Stimulated activated CD4-positive, alpha-beta T cell treated with anti-CD3 and anti-CD28 coated beads, Interleukin-1b, Interleukin-23, amount 100 ng/mL, for 48 hours (primary cell): ENCODE measurements at regions not wholly inside any gene's neighbourhood (a gene's known extent, or its start where the extent isn't known, plus 50 kb on each side); places are given as distances from the start of the nearest gene placed in this dataset.
"Not testable (repeated sequence)": the region's sequence is repeated elsewhere in the genome, so short reads cannot be mapped to it uniquely, and the experiment has no call there.

Experiments used
- DNase-seq: peaks from one replicate; pipeline ENCODE4 v3.0.0-alpha.2; 2020

DNA sequence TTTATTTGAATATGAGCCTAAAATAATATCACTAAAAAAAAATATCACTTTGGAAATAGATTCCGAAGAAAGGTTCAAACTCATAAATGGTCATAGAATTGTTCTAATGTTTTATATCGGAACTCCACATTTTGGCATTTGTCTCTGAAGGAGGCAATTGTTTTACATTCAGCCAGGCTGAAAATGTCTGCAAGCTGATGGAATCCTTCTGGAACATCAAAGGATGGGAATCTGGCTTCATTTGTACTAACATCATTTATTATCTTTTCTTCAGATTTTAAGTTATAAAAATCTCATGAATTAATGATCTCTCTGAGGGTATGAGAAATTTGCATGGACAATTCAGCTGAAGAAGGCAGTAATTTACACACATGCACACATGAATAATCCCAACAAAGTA, 251.4 kb upstream of the RGMA start:
- DNase-seq: no peak

DNA sequence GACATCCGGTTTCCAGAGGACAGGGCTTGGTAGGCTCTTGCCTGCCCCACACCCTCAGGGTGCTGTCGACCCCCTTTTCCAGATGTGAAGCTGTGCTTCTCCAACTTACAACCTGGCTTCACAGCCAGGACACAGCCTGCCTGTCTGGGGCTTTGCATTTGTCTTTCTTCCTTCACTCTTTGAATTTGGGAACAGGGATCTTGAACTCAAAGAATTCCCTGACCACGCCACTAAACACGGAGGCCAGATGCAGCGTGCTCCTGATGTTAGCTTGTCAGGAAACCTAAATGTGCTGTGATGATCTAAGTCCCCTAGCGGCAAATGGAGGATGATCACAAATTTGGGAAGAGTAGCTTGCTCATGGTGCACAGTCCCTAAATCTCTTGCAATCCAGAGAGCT, 244.8 kb upstream of the RGMA start:
- DNase-seq: no peak

DNA sequence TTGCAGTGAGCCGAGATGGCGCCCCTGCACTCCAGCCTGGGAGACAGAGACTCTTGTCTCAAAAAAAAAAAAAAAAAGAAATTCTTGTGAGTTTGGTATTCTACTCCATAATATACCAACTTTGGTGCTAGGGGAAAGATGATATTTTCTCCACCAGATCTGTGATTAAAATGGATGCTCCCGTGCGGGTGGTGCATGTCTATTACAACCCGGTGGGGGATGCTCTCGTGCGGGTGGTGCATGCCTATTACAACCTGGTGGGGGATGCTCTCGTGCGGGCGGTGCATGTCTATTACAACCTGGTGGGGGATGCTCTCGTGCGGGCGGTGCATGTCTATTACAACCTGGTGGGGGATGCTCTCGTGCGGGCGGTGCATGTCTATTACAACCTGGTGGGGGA, 244.1 kb upstream of the RGMA start:
- DNase-seq: not testable (repeated sequence)

DNA sequence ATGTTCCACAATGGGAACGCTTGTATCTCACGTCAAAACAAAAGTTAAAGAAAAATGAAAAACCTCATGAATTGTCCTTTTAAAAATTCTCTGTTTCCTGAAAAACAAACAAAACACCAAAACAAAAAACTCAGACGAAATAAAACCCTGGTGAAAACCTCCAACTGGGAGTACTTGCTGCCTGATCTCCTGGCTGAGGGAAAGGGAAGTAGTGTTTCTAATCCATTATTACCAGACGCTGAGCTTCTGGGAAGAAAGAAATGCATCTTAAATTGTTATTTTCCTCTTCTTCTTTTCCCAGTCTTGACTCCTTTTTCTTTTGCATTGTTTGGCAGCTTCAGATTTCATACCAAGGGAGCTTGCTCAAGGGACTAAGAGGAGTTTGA, 243.2 kb upstream of the RGMA start:
- no peak for DNase-seq

DNA sequence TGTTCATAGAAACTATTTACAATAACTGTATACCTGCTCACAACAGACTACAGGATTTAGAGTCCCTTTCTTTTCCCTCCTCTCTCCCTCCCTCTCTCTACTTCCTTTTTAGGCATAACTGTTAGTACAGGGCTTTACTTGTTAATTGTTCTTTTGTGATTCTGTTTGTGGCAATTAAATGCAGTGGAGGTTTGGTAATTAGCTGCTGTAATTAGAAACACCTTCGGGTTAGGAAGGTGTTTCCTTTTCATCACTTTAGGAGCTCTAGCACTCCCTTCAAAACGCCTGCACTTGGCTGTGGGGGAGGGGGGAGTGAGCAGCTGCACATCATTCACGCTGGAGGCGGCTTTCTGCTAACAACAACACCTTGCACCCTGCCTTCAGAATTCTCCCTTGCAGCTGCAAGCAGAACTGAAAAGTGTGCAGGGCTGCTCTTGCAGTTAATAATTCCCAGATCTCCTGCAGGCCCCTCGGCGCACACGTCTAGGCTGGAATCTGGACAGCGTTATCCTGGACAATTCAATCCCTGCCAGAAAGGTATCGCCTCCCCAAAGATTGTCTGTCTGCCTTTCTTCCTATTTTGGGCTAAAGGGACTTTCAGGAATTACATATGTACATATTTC, 242.6 kb upstream of the RGMA start:
- no peak for DNase-seq

DNA sequence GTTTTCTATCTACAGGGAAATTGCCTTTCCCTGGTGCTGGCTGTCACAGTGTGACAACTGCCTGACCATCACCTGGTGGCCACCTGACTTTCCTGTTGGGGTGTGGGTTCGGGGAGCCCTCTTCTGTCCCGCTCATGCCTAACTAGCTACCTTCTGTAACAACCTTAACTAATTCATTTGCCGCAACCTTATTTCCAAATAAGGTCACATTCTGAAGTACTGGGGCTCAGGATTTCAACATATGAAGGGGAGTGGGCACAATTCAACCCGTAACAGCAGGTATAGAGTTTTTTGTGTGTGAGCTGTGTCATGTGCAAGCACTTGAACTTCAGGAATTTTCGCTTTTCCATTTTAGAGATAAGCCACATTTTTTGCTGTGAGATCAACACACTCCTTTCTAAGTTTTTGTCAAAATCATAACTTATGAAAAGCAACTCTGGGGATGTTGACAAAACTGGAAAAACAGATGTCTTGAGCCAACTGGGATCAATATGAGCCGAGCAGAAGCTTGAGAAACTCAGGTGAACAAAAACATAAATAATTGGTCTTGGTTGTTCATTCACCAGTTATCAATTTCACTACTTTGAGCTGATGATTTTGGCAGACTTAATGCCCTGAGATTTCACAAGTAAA, 242.0 kb upstream of the RGMA start:
- no peak for DNase-seq

DNA sequence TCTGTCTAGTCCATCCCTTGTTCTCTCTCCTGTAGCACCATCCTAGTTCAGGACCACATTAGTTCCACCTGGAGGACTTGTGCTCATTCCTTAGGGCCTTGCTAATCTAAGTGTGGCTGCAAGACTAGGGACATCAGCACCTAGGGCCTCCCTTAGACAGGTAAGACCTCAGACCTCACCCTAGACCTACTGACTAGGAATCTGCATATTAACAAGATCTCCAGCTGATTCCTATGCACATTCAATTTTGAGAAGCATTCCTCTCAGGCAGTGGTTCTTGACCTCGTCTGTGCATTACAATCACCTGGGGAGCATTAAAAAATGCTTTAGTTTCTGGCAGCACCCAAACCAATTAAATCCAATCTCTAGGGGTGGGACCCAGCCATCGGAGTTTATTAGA, 238.4 kb upstream of the RGMA start:
- DNase-seq: no peak

DNA sequence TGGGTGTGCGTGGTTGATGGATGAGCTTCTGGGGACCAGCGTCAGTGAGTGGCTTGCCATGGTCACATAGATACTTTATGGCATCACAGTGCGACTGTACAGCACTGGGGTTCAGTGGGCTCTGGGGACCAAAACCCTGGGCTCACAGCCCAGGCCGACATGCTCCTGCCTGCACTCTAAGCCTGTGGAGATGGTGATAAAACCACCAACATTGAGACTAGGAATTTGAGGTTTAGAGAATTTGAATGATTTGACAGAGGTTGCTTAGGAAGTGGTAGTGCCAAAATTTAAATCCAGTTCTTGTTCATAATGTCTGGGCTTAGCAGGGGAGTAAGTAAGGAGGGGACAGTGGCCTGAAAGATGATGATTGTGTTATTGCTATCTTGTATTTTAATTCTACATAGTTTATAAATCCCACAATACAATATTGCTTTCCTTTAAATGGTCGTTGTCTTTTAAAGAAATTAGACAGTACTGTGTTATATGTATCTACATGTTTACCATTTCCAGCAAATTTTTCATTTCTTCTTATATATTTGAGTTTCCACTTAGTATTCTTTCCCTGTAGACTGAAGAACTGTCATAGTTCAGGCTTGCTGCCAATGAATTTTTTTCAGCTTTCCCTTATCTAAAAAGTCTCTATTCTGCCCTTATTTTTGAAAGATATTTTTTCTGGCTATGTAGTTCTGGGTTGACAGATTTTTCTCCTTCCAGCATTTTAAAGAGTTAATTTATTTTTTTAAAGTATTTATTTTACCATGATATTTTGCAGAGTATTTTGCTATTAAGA, 235.4 kb upstream of the RGMA start:
- no peak for DNase-seq

DNA sequence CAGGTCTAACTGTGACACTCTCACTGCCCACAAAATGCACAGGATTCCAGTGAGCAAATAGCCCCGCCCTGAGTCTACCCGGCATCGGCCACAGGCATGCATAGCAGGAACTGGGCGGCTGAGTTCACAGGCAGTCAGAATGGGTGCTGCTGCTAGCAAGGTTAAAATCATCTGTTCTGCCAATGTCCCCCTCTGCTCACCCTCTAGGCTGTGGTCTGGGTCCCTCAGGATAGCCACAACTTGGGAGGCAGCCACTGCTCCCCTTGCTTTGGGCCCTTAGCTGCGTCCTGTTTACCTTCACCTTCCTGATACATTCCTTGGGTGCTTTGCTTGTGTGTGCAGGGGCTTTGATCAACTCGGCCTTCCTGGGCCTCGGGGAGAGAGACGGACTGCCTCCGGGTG, 232.9 kb upstream of the RGMA start:
- no peak for DNase-seq

DNA sequence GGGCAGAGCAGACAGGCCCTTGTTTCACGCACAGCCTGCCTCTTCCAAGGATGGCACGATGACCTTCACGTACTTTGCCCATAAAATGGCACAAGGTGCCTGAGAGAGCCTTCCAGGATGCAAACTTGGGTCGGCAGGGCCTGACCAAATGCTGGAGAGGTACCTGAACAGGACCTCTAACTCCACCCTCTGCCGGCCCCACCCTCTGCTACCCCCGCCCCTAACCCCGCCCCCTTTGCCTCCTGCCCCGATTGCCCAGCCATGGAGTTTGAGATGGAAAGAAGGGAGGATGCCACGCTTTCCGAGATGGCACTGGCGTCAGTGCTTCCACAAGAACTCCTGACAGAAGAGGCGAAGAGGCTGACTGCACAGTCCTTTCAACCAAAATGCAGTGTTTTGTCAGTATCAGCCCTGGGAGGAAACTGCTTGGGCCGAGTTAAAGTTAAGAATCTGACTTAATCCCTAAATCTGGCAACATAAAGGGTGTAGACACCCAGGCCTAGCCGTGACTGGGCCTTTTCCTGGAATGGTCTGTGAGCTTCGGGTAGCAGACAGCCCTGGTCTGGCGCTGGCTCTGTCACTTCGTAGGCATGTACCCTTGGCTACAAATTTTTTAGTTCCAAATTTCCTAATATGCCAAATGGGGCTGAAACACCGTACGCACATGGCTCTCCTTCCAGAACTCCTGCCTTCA, 230.3 kb upstream of the RGMA start:
- DNase-seq: no peak

DNA sequence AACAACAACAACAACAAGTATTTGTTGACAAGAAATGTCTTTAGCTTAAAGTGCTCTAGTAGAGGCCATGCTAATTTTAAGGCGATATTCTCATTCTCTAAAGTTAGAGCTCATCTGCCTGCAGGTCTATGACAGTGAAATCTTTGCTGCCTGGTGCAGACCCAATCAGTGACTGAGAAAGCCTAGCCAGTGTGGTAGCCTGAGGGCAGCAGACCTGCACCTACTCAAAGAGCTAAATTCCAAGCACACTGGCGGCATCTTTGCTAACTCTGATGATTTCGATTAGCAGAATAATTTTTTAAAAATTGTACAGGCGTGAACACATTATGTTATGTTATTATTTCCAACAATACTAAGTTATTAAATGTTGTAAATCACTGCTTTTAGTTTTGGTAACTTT, 228.8 kb upstream of the RGMA start:
- DNase-seq: no peak

DNA sequence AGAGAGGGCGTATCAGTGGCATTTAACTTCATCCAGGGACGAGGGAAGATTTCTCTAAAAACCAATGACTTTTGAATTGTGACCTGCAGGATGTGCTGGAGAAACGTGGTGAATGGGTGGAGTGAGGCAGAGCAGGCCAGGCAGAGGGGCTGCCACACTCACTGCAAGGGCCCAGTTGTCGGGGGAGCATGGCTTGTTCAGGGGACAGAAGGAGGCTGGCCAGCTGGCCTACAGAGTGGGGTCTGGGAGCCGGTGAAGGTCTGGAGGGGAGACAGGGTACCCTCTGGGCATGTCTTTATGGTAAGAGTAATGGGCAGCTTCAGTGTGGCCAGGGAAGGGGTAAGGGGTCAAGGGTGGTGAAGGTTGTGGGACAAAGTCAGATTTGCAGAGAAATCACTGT, 225.2 kb upstream of the RGMA start:
- no peak for DNase-seq

DNA sequence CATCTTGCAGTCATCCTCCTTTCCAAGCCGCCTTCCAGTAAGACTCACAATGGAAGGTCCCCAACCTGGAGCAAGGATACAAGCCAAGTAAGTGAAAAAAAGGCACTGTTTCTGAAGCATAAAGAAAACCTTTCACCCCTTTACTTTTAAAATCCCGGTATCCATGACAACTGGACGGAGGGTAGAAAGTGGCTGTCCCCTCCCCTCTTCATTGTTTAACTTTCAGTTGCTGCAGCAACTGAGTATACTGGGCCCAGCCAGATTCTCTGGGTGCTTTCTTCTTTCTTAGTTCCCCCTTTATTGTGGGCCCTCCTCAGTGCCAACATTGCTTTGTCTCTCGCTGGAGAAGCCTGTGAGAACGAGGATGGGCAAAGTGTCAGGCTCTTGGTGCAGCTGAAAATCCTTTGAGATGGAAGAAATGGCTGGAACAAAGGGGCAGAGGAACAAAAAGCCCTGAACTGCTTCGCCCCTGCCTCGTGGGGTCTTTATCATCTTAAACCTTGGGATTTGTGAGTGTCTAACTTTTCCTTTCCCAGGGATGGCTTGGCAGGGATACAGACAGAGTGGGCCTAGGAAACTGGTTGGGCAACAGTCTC, 224.0 kb upstream of the RGMA start:
- no peak for DNase-seq

DNA sequence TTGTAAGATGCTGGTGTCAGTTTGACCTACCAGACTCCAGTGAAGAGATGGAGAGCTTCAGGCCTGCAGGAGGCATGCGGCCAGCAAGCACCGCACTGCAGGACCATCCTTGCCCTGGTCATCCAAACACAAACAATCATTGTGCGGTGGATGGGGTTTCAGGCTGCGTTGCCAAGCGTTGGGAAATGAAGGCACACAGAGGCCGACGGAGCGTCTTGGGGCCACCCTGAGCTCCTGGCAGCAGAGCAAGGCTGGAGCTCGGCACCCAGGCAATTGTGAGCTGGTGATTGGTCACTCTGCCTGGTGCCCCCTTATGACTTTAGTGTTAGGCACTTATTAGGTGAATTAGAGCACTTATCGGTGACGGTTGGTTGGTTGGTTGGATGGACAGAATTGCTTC, 222.6 kb upstream of the RGMA start:
- no peak for DNase-seq

DNA sequence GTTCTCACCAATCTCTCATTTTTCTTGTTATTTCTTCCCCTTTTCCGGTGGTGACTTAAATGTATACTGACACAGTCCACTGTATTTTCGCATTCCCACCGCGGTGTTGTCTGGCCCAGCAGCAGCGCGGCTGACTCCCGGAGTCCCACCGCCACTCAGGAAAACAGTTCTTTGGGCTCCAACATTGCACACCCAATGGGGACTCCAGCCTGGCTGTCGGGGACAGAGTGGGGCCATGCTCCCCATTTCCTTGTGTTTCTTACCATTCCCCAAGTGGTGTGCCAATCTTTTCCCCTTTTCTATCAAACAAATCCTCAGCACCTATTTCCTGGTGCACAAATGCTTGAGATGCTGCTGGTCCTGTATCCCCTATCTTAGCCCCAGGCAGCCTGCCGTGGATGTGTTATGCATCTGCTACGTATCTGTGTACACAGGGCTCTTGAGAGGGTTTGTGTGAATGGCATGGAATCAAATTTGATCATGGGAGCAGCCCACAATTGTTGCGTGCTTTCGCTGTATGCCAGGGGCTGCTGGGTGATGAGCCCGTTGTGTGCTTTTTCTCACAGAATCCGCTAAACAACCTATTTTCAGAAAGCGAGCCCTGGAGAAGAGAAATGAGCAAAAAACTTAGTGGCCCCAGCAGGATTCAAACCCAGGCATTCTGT, 219.1 kb upstream of the RGMA start:
- DNase-seq: no peak

DNA sequence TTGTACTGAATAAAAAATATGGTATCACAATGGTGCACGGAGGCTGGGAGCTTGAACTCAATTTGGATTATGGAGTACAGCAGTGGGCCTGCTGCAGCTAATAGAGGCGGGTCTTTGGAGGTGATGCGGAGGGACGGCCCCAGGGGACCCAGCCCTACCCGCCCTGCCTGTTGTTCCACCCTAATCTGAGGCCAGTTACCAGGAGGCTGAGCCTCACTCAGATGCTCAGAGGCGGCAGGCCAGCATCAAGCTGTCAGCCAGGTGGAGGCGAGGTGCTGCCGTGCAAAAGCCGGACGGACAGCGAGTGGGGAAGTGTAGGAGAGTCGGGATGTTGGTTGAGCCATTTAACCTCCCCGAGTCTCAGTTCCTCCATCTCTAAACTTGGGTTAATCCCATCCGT, 218.5 kb upstream of the RGMA start:
- DNase-seq: no peak

DNA sequence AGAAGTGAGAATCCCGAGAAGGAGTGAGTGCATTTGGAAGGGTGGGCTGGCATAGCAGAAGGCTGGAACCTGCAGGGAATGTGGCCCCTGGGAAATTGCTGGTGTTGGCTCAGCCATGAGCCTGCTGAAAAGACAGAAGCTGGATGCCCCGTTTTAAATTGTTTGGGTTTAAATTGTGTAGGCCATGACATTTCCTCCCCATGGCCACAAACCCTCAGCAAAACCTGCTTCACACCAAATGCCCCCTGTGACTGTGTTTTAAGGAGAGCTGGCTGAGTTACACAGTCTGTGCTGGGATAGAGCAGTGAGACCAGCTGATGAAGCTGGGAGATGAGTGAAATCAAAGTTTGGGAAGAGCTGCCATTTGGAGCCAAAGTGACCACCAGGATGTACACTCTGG, 216.3 kb upstream of the RGMA start:
- no peak for DNase-seq

DNA sequence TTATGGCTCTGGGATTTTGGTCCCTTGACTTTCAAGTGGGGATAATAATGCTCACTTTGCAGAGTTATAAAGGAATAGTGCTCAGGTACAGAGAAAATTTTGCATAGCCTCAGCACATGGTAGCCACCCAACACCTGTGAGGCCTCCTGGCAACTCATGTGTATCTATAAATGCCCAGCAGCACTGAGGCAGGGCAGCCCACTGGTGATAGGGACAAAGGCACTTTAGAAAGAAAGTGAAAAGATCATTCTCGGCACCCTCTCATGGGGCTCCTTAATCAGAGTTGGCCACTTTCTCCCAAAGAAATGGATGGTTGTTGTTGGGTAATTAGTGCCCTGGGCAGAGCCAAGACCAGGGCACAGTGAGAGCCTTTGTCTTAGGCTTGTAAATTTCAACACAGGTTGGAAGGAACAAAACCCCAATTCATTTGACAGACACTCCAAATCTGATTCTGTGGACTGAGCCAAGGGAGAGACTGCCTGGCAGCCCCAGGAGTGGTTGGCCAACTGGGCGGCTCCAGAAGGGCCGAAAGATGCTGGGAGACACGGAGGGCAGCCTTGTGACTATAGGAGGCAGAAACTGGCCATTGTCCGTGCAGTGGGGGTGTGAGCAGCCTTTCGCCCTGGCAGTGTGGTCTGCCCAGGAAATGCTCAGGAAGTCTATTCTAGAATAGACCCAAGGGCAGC, 213.2 kb upstream of the RGMA start:
- no peak for DNase-seq

DNA sequence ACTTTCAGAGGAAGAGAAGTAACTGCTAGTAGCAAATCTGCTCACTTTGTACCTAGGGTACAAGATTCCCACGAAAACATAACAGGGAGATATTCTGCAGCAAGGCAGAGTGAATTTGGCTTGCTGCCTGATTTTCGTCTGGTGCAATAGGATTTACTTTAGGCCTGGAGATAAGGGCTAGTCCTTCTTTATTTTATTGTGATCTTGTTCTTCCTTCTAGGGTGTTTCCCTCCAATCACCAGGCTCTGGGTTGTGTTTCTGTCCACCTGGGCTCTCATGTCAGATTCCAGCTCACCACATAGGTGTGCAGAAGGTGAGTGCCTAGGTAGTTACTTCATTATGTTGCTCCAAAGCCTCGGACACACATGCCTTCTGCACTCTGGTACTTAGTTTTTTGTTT, 211.8 kb upstream of the RGMA start:
- no peak for DNase-seq

DNA sequence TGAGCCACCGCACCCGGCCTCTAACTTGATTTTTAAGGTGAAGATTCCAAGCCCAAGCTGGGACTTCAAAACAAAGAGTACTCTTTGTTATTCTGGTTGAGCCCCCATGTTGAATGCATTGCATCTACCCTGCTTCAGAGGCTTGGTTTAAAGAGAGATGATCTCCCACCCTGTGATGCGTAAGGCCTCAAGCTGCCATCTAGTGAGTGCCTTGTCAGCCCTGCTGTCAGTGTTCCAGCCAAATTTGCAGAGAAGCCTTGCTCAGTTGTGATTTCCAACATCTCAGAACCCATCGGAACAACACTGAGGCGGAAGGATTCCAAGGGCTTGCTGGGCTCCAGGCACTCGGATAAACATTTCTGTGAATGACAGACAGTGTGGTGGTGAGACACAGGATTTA, 210.7 kb upstream of the RGMA start:
- no peak for DNase-seq

DNA sequence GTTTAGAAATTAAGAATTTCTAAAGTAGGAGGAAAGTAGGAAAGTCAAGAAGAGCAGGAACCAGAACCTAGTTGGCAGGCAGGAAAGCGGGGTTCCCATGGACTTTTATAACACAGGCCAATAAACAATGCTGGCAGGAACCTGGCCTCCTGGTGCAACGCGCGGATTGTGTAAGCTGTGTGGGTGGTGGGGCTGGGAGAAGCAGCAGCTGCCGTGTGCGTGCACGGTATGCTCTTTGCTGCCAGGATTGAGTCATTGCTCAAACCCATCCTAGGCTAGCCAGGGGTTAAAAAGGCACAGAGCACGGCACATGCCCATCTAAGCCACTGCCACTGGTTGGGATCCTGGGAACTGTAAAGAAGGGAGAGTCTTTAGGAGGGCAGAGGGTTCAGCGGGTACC, 209.9 kb upstream of the RGMA start:
- no peak for DNase-seq

DNA sequence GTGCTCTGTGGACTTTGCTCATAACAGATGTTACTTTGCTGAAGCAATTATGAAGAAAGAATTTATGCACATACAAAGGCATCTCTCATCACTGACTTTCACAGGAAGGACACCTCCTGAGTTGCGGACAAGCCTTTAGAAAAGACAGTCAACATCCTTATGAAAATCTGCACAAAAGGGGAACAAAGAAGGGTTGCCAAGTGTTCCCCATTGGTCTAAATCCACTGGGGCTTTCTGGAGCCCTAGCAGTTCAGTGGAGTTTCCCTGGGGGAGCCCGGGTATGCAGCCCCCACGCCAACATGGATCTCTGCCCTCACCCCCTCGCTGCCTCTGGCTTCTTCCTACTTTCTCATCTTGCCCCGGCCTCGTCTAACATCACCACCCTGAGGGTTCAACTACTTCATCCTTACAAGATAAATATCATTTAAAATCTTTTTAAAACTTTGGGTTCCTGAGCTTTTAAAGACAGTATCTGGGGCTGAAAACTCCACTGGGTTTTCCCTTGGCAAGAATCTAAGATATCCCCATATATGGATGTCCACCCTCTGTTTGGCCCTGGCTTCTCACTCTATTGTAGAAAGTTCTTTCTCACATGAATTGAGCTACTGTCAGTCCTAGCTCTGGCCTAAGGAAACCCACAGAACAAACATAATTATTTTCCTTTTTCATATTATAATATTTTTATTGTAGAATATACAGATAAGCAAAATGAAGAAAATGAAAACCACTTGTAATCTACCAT, 207.9 kb upstream of the RGMA start:
- DNase-seq: no peak
